ENCODE measurements at regions not wholly inside any gene's neighbourhood (a gene's known extent, or its start where the extent isn't known, plus 50 kb on each side); places are given as distances from the start of the nearest gene placed in this dataset.

- Mint-ChIP-seq H3K36me3 (ENCODE audit: low read depth) (no peaks in the 10 kb centered on the region), H3K9me3 (no peaks in the 10 kb centered on the region), H3K4me1 (no peaks in the 10 kb centered on the region), H3K27ac (no peak overlapping the region), H3K4me3 (no peak overlapping the region), H3K27me3 (peaks cover 6% of the 10 kb centered on the region)
- CTCF ChIA-PET = no interaction called here
- POLR2A ChIA-PET = no interaction called here
- ATAC-seq (ENCODE audit: low read depth) = no peak
- intact Hi-C loops (cut with micrococcal nuclease) = no loop called here
- no peak for TF ChIP-seq CTCF (IDR thresholded peaks at IDR 0.05)
- no peak for DNase-seq
These were observed 149.5 kb downstream of the PCSK1 start for GRCh38 chr5:96283589-96283988.

- Mint-ChIP-seq H3K36me3 (ENCODE audit: low read depth) (no peaks in the 10 kb centered on the region), H3K4me3 (no peak overlapping the region), H3K4me1 (no peaks in the 10 kb centered on the region), H3K9me3 (no peaks in the 10 kb centered on the region), H3K27me3 (peaks cover 4% of the 10 kb centered on the region), H3K27ac (no peak overlapping the region)
- intact Hi-C loops (cut with micrococcal nuclease) = no loop called here
- POLR2A ChIA-PET = no interaction called here
- CTCF ChIA-PET = no interaction called here
- no peak for DNase-seq
- no peak for ATAC-seq (ENCODE audit: low read depth)
- no peak for TF ChIP-seq CTCF (IDR thresholded peaks at IDR 0.05)
These were observed 151.0 kb downstream of the PCSK1 start for GRCh38 chr5:96282020-96282419.

GRCh38 chr5:96280946-96281393 is 152.1 kb downstream of the PCSK1 start:
- ChIA-PET POLR2A (no interaction called here), CTCF (no interaction called here)
- H3K36me3 Mint-ChIP-seq (ENCODE audit: low read depth) = no peaks in the 10 kb centered on the region
- DNase-seq (no peak), ATAC-seq (ENCODE audit: low read depth) (no peak)
- intact Hi-C loops (cut with micrococcal nuclease) = no loop called here
- no peak overlapping the region for H3K4me3 Mint-ChIP-seq
- H3K4me1 Mint-ChIP-seq = no peaks in the 10 kb centered on the region
- H3K27ac Mint-ChIP-seq = no peak overlapping the region
- TF ChIP-seq CTCF (IDR thresholded peaks at IDR 0.05) = no peak
- H3K9me3 Mint-ChIP-seq = peaks cover 2% of the 10 kb centered on the region
- peaks cover 1% of the 10 kb centered on the region for H3K27me3 Mint-ChIP-seq

GRCh38 chr5:96279801-96280542 is 153.1 kb downstream of the PCSK1 start:
- ATAC-seq (ENCODE audit: low read depth) (no peak), DNase-seq (no peak)
- POLR2A ChIA-PET = no interaction called here
- intact Hi-C loops (cut with micrococcal nuclease) = no loop called here
- Mint-ChIP-seq H3K36me3 (ENCODE audit: low read depth) (no peaks in the 10 kb centered on the region), H3K4me3 (no peak overlapping the region), H3K9me3 (peaks cover 2% of the 10 kb centered on the region), H3K27me3 (peaks cover 1% of the 10 kb centered on the region), H3K4me1 (no peaks in the 10 kb centered on the region), H3K27ac (no peak overlapping the region)
- CTCF ChIA-PET = no interaction called here
- no peak for TF ChIP-seq CTCF (IDR thresholded peaks at IDR 0.05)

GRCh38 chr5:96278981-96279380 is 154.1 kb downstream of the PCSK1 start:
- no peaks in the 10 kb centered on the region for H3K36me3 Mint-ChIP-seq (ENCODE audit: low read depth)
- ATAC-seq (ENCODE audit: low read depth) = no peak
- H3K4me1 Mint-ChIP-seq = no peaks in the 10 kb centered on the region
- peaks cover 1% of the 10 kb centered on the region for H3K27me3 Mint-ChIP-seq
- peaks cover 2% of the 10 kb centered on the region for H3K9me3 Mint-ChIP-seq
- H3K4me3 Mint-ChIP-seq = no peak overlapping the region
- H3K27ac Mint-ChIP-seq = no peak overlapping the region
- intact Hi-C loops (cut with micrococcal nuclease) = no loop called here
- ChIA-PET CTCF (no interaction called here), POLR2A (no interaction called here)
- no peak for TF ChIP-seq CTCF (IDR thresholded peaks at IDR 0.05)
- DNase-seq = no peak
